Keratinocyte (primary cell): ENCODE measurements at regions not wholly inside any gene's neighbourhood (a gene's known extent, or its start where the extent isn't known, plus 50 kb on each side); places are given as distances from the start of the nearest gene placed in this dataset.

Source experiments
- DNase-seq: peaks from one replicate; pipeline ENCODE4 v3.0.0-alpha.2; 2011; ENCODE audit warnings: low read depth, missing footprints, low spot score
- FAIRE-seq: peaks from 2 replicates; lab custom pipeline; 2011; peaks lifted over from hg19 to GRCh38; lab: Jason Lieb, UNC
- H2AFZ ChIP-seq: 2 replicates; pipeline ENCODE4 v1.6.0; 2012; ENCODE audit warnings: low read length, control low read depth, inconsistent platforms; ENCODE audit not compliant: control insufficient read depth
- H3K27ac ChIP-seq: 2 replicates; pipeline ENCODE4 v1.5.1; 2011; ENCODE audit warnings: low read length; ENCODE audit not compliant: control insufficient read depth, insufficient read depth
- H3K27me3 ChIP-seq: 3 replicates; pipeline ENCODE4 v1.6.0; 2011; ENCODE audit warnings: low read length; ENCODE audit not compliant: control insufficient read depth, insufficient read depth; ENCODE audit errors: extremely low read depth
- H3K36me3 ChIP-seq, 2 experiments: 2 replicates in 1 of 2; 3 replicates in 1 of 2; pipeline ENCODE4 v1.5.1; 2011; ENCODE audit warnings: low read length in 2 of 2, mild to moderate bottlenecking in 1 of 2; ENCODE audit not compliant: control insufficient read depth in 2 of 2, insufficient read depth in 2 of 2; ENCODE audit errors: extremely low read depth in 1 of 2
- H3K4me1 ChIP-seq: 3 replicates; pipeline ENCODE4 v1.5.1; 2011; ENCODE audit warnings: low read length; ENCODE audit not compliant: control insufficient read depth, insufficient read depth; ENCODE audit errors: extremely low read depth
- H3K4me2 ChIP-seq: 3 replicates; pipeline ENCODE4 v1.6.0; 2011; ENCODE audit warnings: low read depth, low read length; ENCODE audit not compliant: control insufficient read depth, insufficient read depth; ENCODE audit errors: extremely low read depth
- H3K4me3 ChIP-seq, 3 experiments: fragments of 200-600 bp in 1 of 3; sonication (generic) in 1 of 3; 2 replicates in 2 of 3; 3 replicates in 1 of 3; pipeline ENCODE4 v1.5.1; 2011 to 2016; ENCODE audit warnings: low read length in 3 of 3, mild to moderate bottlenecking in 3 of 3, control low read depth in 2 of 3, inconsistent platforms in 1 of 3, low read depth in 1 of 3, mixed read lengths in 1 of 3, mixed run types in 1 of 3, moderate library complexity in 1 of 3; ENCODE audit not compliant: control insufficient read depth in 2 of 3, insufficient read depth in 2 of 3; ENCODE audit errors: extremely low read depth in 1 of 3
- H3K79me2 ChIP-seq: 2 replicates; pipeline ENCODE4 v1.6.0; 2012; ENCODE audit warnings: low read length; ENCODE audit not compliant: control insufficient read depth, insufficient read depth
- H3K9ac ChIP-seq: 3 replicates; pipeline ENCODE4 v1.6.0; 2011; ENCODE audit warnings: low read length; ENCODE audit not compliant: control insufficient read depth, insufficient read depth; ENCODE audit errors: extremely low read depth
- H3K9me1 ChIP-seq: 3 replicates; pipeline ENCODE4 v1.6.0; 2011; ENCODE audit warnings: low read length; ENCODE audit not compliant: control insufficient read depth, insufficient read depth; ENCODE audit errors: extremely low read depth
- H3K9me3 ChIP-seq: 2 replicates; pipeline ENCODE4 v1.5.1; 2012; ENCODE audit warnings: low read depth, low read length; ENCODE audit not compliant: control insufficient read depth
- H4K20me1 ChIP-seq: 3 replicates; pipeline ENCODE4 v1.6.0; 2011; ENCODE audit warnings: low read length; ENCODE audit not compliant: control insufficient read depth, insufficient read depth; ENCODE audit errors: extremely low read depth
- CTCF ChIP-seq, 3 experiments: IDR thresholded peaks in 1 of 3; conservative IDR thresholded peaks in 1 of 3; optimal IDR thresholded peaks in 1 of 3; 2 replicates in 2 of 3; 3 replicates in 1 of 3; pipeline versions ENCODE3 to v1.5.1; 2011; ENCODE audit warnings: low read length in 3 of 3, mild to moderate bottlenecking in 3 of 3, moderate library complexity in 2 of 3, control low read depth in 1 of 3, inconsistent platforms in 1 of 3; ENCODE audit not compliant: insufficient read depth in 2 of 3; ENCODE audit errors: extremely low read depth in 1 of 3
- EZH2 ChIP-seq: IDR thresholded peaks from one replicate; pipeline ENCODE4 v1.6.1; 2012; ENCODE audit warnings: inconsistent platforms, mild to moderate bottlenecking, low read length, moderate library complexity
- dilution Hi-C: fragments of 300-500 bp; cut with MboI; formaldehyde crosslinking; loops from one replicate; pipeline ENCODE4 v1.7.0; 2020; ENCODE audit warnings: low sequenced_read_pairs; ENCODE audit not compliant: extremely low pct_ligation_motif_present

GRCh38 chr6:169881398-169881797 lies 130.0 kb downstream of the ERMARD start:
- FAIRE-seq, result no peak
- TF ChIP-seq CTCF (optimal IDR thresholded peaks at IDR 0.05 in 1 of 3, IDR thresholded peaks at IDR 0.05 in 1 of 3, conservative IDR thresholded peaks at IDR 0.05 in 1 of 3; ENCODE audit: extremely low read depth in 1 of 3, insufficient read depth in 2 of 3, low read length in 3 of 3), result no peak
- no peak for TF ChIP-seq EZH2
- no peaks in the 10 kb centered on the region for H3K79me2 ChIP-seq

GRCh38 chr6:169880516-169880915 lies 129.1 kb downstream of the ERMARD start:
- Histone ChIP-seq H3K9ac (no peak overlapping the region), H3K4me1 (no peaks in the 10 kb centered on the region), H3K4me3 (no peak overlapping the region), H3K36me3 (no peaks in the 10 kb centered on the region), H3K79me2 (no peaks in the 10 kb centered on the region), H3K9me3 (no peaks in the 10 kb centered on the region), H3K4me2 (no peak overlapping the region), H2AFZ (no peak overlapping the region), H4K20me1 (no peaks in the 10 kb centered on the region), H3K27ac (no peak overlapping the region), H3K27me3 (peaks cover 20% of the 10 kb centered on the region), H3K9me1 (no peaks in the 10 kb centered on the region)
- no peak for FAIRE-seq
- DNase-seq, result no peak
- no peak for TF ChIP-seq EZH2
- no peak for TF ChIP-seq CTCF (optimal IDR thresholded peaks at IDR 0.05 in 1 of 3, IDR thresholded peaks at IDR 0.05 in 1 of 3, conservative IDR thresholded peaks at IDR 0.05 in 1 of 3; ENCODE audit: extremely low read depth in 1 of 3, insufficient read depth in 2 of 3, low read length in 3 of 3)
- dilution Hi-C loops, result no loop called here

More at GRCh38 chr6:169881398-169881797, 130.0 kb downstream of the ERMARD start:
- no peak overlapping the region for H3K4me3 ChIP-seq
- H4K20me1 ChIP-seq, result no peaks in the 10 kb centered on the region
- no peak overlapping the region for H3K9ac ChIP-seq
- H3K4me2 ChIP-seq, result no peak overlapping the region
- H3K27me3 ChIP-seq, result peaks cover 20% of the 10 kb centered on the region
- dilution Hi-C loops, result no loop called here
- H3K9me3 ChIP-seq, result no peaks in the 10 kb centered on the region
- no peaks in the 10 kb centered on the region for H3K36me3 ChIP-seq
- H2AFZ ChIP-seq, result no peak overlapping the region
- no peak for DNase-seq
- no peaks in the 10 kb centered on the region for H3K9me1 ChIP-seq
- no peaks in the 10 kb centered on the region for H3K4me1 ChIP-seq
- no peak overlapping the region for H3K27ac ChIP-seq
